GM18505 (cell line): ENCODE measurements at regions not wholly inside any gene's neighbourhood (a gene's known extent, or its start where the extent isn't known, plus 50 kb on each side); places are given as distances from the start of the nearest gene placed in this dataset.

Experiments used
- ATAC-seq: cut with Tn5 transposase; IDR thresholded peaks from one replicate; pipeline ENCODE4 v1.9.1; 2021; ENCODE audit not compliant: unreplicated experiment
- POLR2A ChIP-seq: IDR thresholded peaks from 4 replicates; pipeline ENCODE4 v1.6.1; 2011; ENCODE audit warnings: borderline replicate concordance; ENCODE audit not compliant: insufficient read depth, insufficient read length; ENCODE audit errors: extremely low read depth

DNA sequence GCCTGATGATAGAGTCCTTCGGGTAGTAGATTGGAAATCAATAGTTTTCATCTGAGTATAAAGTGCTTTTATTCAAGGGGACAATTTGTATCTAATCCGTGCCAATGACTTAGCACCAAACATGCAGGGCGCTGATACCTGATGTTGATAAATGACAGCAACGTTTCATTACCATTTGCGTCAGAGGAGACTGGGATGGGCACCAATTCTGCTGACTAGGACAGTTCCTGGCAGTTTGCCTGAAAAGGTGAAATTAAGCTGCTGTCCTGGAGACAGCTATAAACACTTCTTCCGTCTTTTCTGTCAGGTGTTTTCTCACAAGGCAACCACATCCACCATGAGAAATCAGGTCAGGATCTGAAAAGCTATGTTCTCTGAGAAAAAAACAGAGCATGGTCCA, 1136.4 kb downstream of the TYW1 start:
- no peak for TF ChIP-seq POLR2A
- no peak for ATAC-seq

- TF ChIP-seq POLR2A, result no peak
- no peak for ATAC-seq
Measured at GRCh38 chr7:68143345-68143744, 1146.7 kb downstream of the TYW1 start.

- TF ChIP-seq POLR2A, result no peak
- ATAC-seq, result no peak
Measured at GRCh38 chr7:68146983-68147382, 1150.3 kb downstream of the TYW1 start.

GRCh38 chr7:68147614-68148238, 1151.1 kb downstream of the TYW1 start:
- TF ChIP-seq POLR2A, result no peak
- no peak for ATAC-seq

DNA sequence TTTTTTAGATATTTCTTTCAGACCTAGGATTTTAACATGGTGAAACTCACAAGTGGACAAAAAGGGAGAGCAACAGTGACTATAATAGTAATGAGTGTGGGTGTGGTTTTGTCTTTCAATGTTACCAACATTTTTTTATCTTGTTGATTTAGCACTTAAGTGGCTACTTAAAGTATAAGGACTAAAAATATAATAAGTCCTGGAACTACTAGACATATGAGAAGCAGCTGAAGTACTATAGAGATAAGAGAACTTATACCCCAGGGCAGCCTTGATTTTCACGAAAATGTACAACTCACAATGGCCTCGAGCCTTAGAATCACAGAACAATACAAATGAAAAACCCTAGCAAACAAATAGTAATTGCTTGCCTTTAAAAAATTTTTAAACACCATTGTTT, 1151.8 kb downstream of the TYW1 start:
- no peak for ATAC-seq
- no peak for TF ChIP-seq POLR2A

GRCh38 chr7:68152205-68152604, 1155.6 kb downstream of the TYW1 start:
- ATAC-seq, result no peak

GRCh38 chr7:68155676-68156075, 1159.0 kb downstream of the TYW1 start:
- no peak for TF ChIP-seq POLR2A
- ATAC-seq, result no peak

More at GRCh38 chr7:68152205-68152604, 1155.6 kb downstream of the TYW1 start:
- TF ChIP-seq POLR2A, result no peak

DNA sequence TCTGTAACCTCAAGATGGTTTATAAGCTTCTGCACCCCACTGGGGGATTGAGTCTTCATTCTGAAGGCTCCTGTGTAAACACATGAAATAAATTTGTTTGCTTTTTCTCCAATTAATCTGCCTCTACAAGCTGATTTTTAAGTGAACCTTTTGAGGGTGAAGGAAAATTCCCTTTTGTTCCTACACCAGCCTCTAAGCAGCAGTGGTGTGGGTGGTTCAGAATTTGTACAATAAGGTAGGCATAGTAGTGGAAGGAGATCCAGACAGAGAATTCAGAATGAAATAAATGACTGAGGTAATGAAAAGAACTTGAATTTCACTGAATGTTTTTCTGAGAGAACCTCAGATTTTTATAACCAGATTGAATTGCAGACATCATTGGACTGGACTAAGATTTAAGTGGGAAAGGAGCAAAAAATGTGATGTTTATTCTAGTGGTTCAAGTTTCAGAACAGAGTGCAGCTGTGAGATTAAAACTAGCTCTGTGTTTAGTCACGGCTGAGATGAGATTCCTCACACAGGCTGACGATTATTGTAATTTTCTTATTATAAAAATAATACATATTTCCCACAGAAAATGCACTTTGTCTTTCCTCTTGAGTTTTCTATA, 1162.2 kb downstream of the TYW1 start:
- no peak for ATAC-seq
- no peak for TF ChIP-seq POLR2A

- no peak for TF ChIP-seq POLR2A
- ATAC-seq, result no peak
Measured at GRCh38 chr7:68162712-68163111, 1166.1 kb downstream of the TYW1 start.

GRCh38 chr7:68166525-68166924, 1169.9 kb downstream of the TYW1 start:
- no peak for TF ChIP-seq POLR2A
- ATAC-seq, result no peak

- TF ChIP-seq POLR2A, result no peak
- ATAC-seq, result no peak
Measured at GRCh38 chr7:68173513-68173912, 1176.9 kb downstream of the TYW1 start.

DNA sequence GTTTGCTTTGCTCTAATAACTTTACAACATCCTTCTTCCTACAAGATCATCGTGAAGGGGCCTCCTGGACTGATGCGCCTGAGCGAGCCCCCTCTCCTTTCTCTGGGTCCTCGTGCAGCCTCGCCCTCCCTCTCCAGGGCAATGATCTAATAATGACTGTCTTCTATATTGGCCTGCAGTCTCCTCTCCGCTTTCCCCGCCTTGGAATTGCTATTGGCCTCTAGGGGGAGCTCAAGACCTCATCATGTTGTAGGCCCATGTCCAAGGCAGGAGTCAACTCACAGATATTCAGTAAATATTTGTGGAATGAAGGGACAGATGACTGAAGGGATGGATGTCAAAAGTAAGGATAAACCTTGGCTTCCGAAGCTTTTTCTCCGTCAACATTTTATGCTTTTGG, 1180.3 kb downstream of the TYW1 start:
- no peak for ATAC-seq
- TF ChIP-seq POLR2A, result no peak

- TF ChIP-seq POLR2A, result no peak
- ATAC-seq, result no peak
Measured at GRCh38 chr7:68180761-68181160, 1184.1 kb downstream of the TYW1 start.

GRCh38 chr7:68183176-68183575, 1186.5 kb downstream of the TYW1 start:
- ATAC-seq, result no peak
- TF ChIP-seq POLR2A, result no peak
